Gastroesophageal sphincter (tissue), 3 donors: ENCODE measurements at regions not wholly inside any gene's neighbourhood (a gene's known extent, or its start where the extent isn't known, plus 50 kb on each side); places are given as distances from the start of the nearest gene placed in this dataset.

Source experiments
- EP300 ChIP-seq: sonication (generic); formaldehyde crosslinking; IDR thresholded peaks from one replicate; pipeline ENCODE4 v1.6.1; 2017; ENCODE audit warnings: antibody characterized with exemption, mild to moderate bottlenecking
- POLR2A ChIP-seq, 2 donors: fragments of 450-650 bp; IDR thresholded peaks; one replicate each; pipeline ENCODE4 v1.6.1; 2017; ENCODE audit warnings: antibody characterized with exemption in 2 of 2, mild to moderate bottlenecking in 2 of 2, moderate library complexity in 1 of 2
- TF ChIP-seq, protein P1 (sequence below), 4 experiments: fragments of 200-600 bp in 2 of 4; fragments of 450-650 bp in 2 of 4; sonication (generic) in 1 of 4; IDR thresholded peaks; one replicate each; pipeline ENCODE4 v1.5.1; 2017 to 2019; ENCODE audit warnings: antibody characterized with exemption in 4 of 4, mild to moderate bottlenecking in 2 of 4, moderate library complexity in 2 of 4

DNA sequence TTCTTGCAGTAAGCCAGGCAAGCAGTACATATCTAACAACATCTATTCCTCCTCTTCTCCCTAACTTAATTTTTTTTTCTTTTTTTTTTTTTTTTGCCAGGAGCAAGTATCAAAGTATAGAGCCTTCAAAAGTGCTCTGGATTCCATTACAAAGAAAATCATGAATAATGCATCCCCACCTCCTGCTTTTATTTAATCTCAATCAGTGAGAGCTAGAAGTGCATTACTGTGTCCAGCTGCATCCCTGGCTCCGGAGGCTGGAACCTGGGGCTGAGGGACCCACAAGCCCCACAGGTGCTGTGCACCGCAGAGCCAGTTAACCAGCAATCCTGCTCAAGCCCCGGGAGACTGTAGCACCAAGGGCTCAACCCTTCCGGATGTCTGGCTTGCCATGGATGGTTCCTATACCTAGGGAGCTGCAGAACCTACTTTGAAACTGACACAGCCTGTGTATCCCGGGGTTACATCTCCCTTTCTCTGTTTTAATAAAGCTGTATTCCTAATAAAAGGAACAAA, 455.9 kb upstream of the RUNX1 start:
- TF ChIP-seq, protein P1, sequence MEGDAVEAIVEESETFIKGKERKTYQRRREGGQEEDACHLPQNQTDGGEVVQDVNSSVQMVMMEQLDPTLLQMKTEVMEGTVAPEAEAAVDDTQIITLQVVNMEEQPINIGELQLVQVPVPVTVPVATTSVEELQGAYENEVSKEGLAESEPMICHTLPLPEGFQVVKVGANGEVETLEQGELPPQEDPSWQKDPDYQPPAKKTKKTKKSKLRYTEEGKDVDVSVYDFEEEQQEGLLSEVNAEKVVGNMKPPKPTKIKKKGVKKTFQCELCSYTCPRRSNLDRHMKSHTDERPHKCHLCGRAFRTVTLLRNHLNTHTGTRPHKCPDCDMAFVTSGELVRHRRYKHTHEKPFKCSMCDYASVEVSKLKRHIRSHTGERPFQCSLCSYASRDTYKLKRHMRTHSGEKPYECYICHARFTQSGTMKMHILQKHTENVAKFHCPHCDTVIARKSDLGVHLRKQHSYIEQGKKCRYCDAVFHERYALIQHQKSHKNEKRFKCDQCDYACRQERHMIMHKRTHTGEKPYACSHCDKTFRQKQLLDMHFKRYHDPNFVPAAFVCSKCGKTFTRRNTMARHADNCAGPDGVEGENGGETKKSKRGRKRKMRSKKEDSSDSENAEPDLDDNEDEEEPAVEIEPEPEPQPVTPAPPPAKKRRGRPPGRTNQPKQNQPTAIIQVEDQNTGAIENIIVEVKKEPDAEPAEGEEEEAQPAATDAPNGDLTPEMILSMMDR (IDR thresholded peaks at IDR 0.05), result no peak
- TF ChIP-seq EP300 (no peak), POLR2A (IDR thresholded peaks at IDR 0.05) (no peak)
